HCT116 (cell line): ENCODE measurements at regions not wholly inside any gene's neighbourhood (a gene's known extent, or its start where the extent isn't known, plus 50 kb on each side); places are given as distances from the start of the nearest gene placed in this dataset.

ENCODE experiments used
- ATAC-seq: fragments of 200-7000 bp; cut with Tn5 transposase; 2 replicates; pipeline ENCODE4 v1.9.1; 2020; ENCODE audit warnings: mild to moderate bottlenecking, moderate library complexity
- BruUV-seq: library from RNA; stranded (reverse); fragments of 400-500 nt; replicated peaks from 2 replicates; lab custom pipeline; 2021; lab: Mats Ljungman, UMichigan
- CTCF ChIA-PET: fragments of 300-600 bp; sonication (Branson Sonifier 250); formaldehyde crosslinking; loops from one replicate; lab custom pipeline; 2021; ENCODE audit warnings: antibody characterized with exemption; lab: Charles Lee
- POLR2A ChIA-PET: fragments of 300-600, 350-600 bp; sonication (Branson Sonifier 250); formaldehyde crosslinking; loops from one replicate; lab custom pipeline; 2021; ENCODE audit warnings: antibody characterized with exemption; lab: Charles Lee
- RAD21 ChIA-PET, 2 experiments: fragments of 300-600 bp; sonication (Branson Sonifier 250); formaldehyde crosslinking; loops; one replicate each; lab custom pipeline; 2023; ENCODE audit warnings: low total read pairs in 2 of 2; ENCODE audit not compliant: uncharacterized antibody in 2 of 2, unreplicated experiment in 2 of 2, low non-redundant PET in 1 of 2; lab: Charles Lee
- DNase-seq: peaks from one replicate; pipeline ENCODE4 v3.0.0-alpha.2; 2010; ENCODE audit warnings: low read depth, low spot score
- H2AFZ ChIP-seq: fragments of 200-600 bp; shearing (Covaris generic), sonication (generic); 2 replicates; pipeline ENCODE4 v1.6.1; 2017; ENCODE audit warnings: low read depth, mixed run types, mixed read lengths, antibody characterized with exemption, low read length; ENCODE audit not compliant: poor library complexity, severe bottlenecking
- H3K27ac ChIP-seq: 2 replicates; pipeline ENCODE4 v1.5.1; 2012; ENCODE audit warnings: low read depth, low read length
- H3K27me3 ChIP-seq: fragments of 200-600 bp; sonication (generic); 2 replicates; pipeline ENCODE4 v1.6.1; 2016; ENCODE audit warnings: mixed run types, low read length, mixed read lengths; ENCODE audit not compliant: insufficient read depth
- H3K36me3 ChIP-seq, 2 experiments: fragments of 200-500 bp in 1 of 2; fragments of 200-600 bp in 1 of 2; sonication (Bioruptor generic) in 1 of 2; sonication (generic) in 1 of 2; 2 replicates each; pipeline versions ENCODE4 v1.5.1 to v1.6.1; 2014 to 2016; ENCODE audit warnings: low read length in 2 of 2, inconsistent platforms in 1 of 2, mixed read lengths in 1 of 2, mixed run types in 1 of 2; ENCODE audit not compliant: insufficient read depth in 2 of 2, control insufficient read depth in 1 of 2
- H3K4me1 ChIP-seq, 2 experiments: fragments of 200-600 bp in 1 of 2; sonication (generic) in 1 of 2; 2 replicates each; pipeline versions ENCODE4 v1.5.1 to v1.6.1; 2012 to 2017; ENCODE audit warnings: low read length in 2 of 2, inconsistent platforms in 1 of 2, mild to moderate bottlenecking in 1 of 2, mixed read lengths in 1 of 2, mixed run types in 1 of 2, moderate library complexity in 1 of 2; ENCODE audit not compliant: insufficient read depth in 2 of 2, control insufficient read depth in 1 of 2
- H3K4me2 ChIP-seq: fragments of 200-600 bp; sonication (generic); 2 replicates; pipeline ENCODE4 v1.6.1; 2017; ENCODE audit warnings: mixed run types, low read length, mixed read lengths
- H3K4me3 ChIP-seq, 2 experiments: fragments of 200-600 bp in 1 of 2; sonication (generic) in 1 of 2; replicated peaks in 1 of 2; 2 replicates each; pipeline ENCODE4 v1.5.1; 2011 to 2016; ENCODE audit warnings: low read length in 2 of 2, control low read depth in 1 of 2, low read depth in 1 of 2, mild to moderate bottlenecking in 1 of 2, mixed read lengths in 1 of 2, mixed run types in 1 of 2
- H3K79me2 ChIP-seq: fragments of 200-600 bp; sonication (generic); 2 replicates; pipeline ENCODE4 v1.6.1; 2017; ENCODE audit warnings: mild to moderate bottlenecking, mixed run types, low read length, moderate library complexity, mixed read lengths; ENCODE audit not compliant: insufficient read depth
- H3K9ac ChIP-seq: fragments of 200-600 bp; sonication (generic); 2 replicates; pipeline ENCODE4 v1.6.1; 2016; ENCODE audit warnings: low read length, mixed read lengths
- H3K9me2 ChIP-seq: fragments of 200-600 bp; sonication (generic), shearing (Covaris generic); 2 replicates; pipeline ENCODE4 v1.6.1; 2017; ENCODE audit warnings: mixed run types, mild to moderate bottlenecking, moderate library complexity; ENCODE audit not compliant: insufficient read depth
- H3K9me3 ChIP-seq, 2 experiments: fragments of 200-500 bp in 1 of 2; fragments of 200-600 bp in 1 of 2; sonication (Bioruptor generic) in 1 of 2; sonication (generic) in 1 of 2; 2 replicates each; pipeline ENCODE4 v1.6.1; 2014 to 2017; ENCODE audit warnings: low read length in 2 of 2, mixed read lengths in 2 of 2, inconsistent platforms in 1 of 2, low read depth in 1 of 2, mild to moderate bottlenecking in 1 of 2, mixed run types in 1 of 2, moderate library complexity in 1 of 2; ENCODE audit not compliant: control insufficient read depth in 1 of 2, insufficient read depth in 1 of 2
- H4K20me1 ChIP-seq: fragments of 200-600 bp; sonication (generic), shearing (Covaris generic); 2 replicates; pipeline ENCODE4 v1.6.1; 2017; ENCODE audit warnings: mixed run types, mild to moderate bottlenecking, moderate library complexity; ENCODE audit not compliant: insufficient read depth
- ATF3 ChIP-seq: IDR thresholded peaks from 2 replicates; pipeline ENCODE4 v1.6.1; 2012
- CBX3 ChIP-seq: IDR thresholded peaks from 2 replicates; pipeline ENCODE4 v1.6.1; 2012; ENCODE audit warnings: low read depth
- CTCF ChIP-seq, 3 experiments: fragments of 200-600 bp in 1 of 3; sonication (generic) in 1 of 3; IDR thresholded peaks in 2 of 3; conservative IDR thresholded peaks in 1 of 3; 2 replicates each; pipeline ENCODE4 v1.5.1; 2012 to 2017; ENCODE audit warnings: low read depth in 2 of 3, low read length in 2 of 3, antibody characterized with exemption in 1 of 3, borderline replicate concordance in 1 of 3, control low read depth in 1 of 3, mild to moderate bottlenecking in 1 of 3, mixed read lengths in 1 of 3, mixed run types in 1 of 3, moderate library complexity in 1 of 3; ENCODE audit not compliant: insufficient read depth in 1 of 3
- EGR1 ChIP-seq: IDR thresholded peaks from 2 replicates; pipeline ENCODE4 v1.6.1; 2012; ENCODE audit warnings: low read depth
- ELF1 ChIP-seq: IDR thresholded peaks from 2 replicates; pipeline ENCODE4 v1.6.1; 2012; ENCODE audit warnings: low read depth, borderline replicate concordance
- EZH2phosphoT487 ChIP-seq: fragments of 200-600 bp; IDR thresholded peaks from 2 replicates; pipeline ENCODE4 v1.6.1; 2018; ENCODE audit warnings: antibody characterized with exemption, borderline replicate concordance
- FOSL1 ChIP-seq: IDR thresholded peaks from 2 replicates; pipeline ENCODE4 v1.6.1; 2012; ENCODE audit warnings: low read depth
- MAX ChIP-seq: IDR thresholded peaks from 2 replicates; pipeline ENCODE4 v1.6.1; 2012
- POLR2A ChIP-seq: IDR thresholded peaks from 2 replicates; pipeline ENCODE4 v1.7.0; 2011; ENCODE audit warnings: borderline replicate concordance; ENCODE audit not compliant: insufficient read depth, insufficient read length; ENCODE audit errors: extremely low read depth
- POLR2AphosphoS5 ChIP-seq: IDR thresholded peaks from 2 replicates; pipeline ENCODE4 v1.6.1; 2011; ENCODE audit warnings: mild to moderate bottlenecking, low read depth, low read length, moderate library complexity
- RAD21 ChIP-seq: IDR thresholded peaks from 2 replicates; pipeline ENCODE4 v1.6.1; 2012; ENCODE audit warnings: low read depth, mild to moderate bottlenecking
- SP1 ChIP-seq: IDR thresholded peaks from 2 replicates; pipeline ENCODE4 v1.6.1; 2012; ENCODE audit warnings: low read depth
- SRF ChIP-seq: IDR thresholded peaks from 2 replicates; pipeline ENCODE4 v1.6.1; 2012; ENCODE audit warnings: low read depth
- YY1 ChIP-seq: IDR thresholded peaks from 2 replicates; pipeline ENCODE4 v1.6.1; 2011; ENCODE audit warnings: low read length, low read depth, moderate library complexity, mild to moderate bottlenecking; ENCODE audit not compliant: insufficient replicate concordance; ENCODE audit errors: extremely low read depth
- ZNF274 ChIP-seq: fragments of 200-500 bp; sonication (Bioruptor generic); IDR thresholded peaks from 2 replicates; pipeline ENCODE4 v1.6.1; 2014; ENCODE audit warnings: mild to moderate bottlenecking, low read depth, low read length, inconsistent platforms
- intact Hi-C: fragments of 100-400 bp; cut with micrococcal nuclease; formaldehyde crosslinking; loops from 2 replicates; pipeline ENCODE4 v1.10.0; 2022

- Histone ChIP-seq H3K27ac (no peak overlapping the region), H4K20me1 (no peaks in the 10 kb centered on the region), H3K4me3 (no peak overlapping the region), H3K4me2 (no peak overlapping the region), H3K27me3 (no peaks in the 10 kb centered on the region), H3K79me2 (no peaks in the 10 kb centered on the region), H3K9me3 (peaks cover 11 to 29% of the 10 kb centered on the region in 2 experiments; a peak in 2 of 4 replicates), H3K4me1 (no peaks in the 10 kb centered on the region), H3K36me3 (no peaks in the 10 kb centered on the region), H3K9ac (no peak overlapping the region), H2AFZ (no peak overlapping the region), H3K9me2 (no peaks in the 10 kb centered on the region)
- ChIA-PET POLR2A (no interaction called here), RAD21 (no interaction called here), CTCF (no interaction called here)
- no peak for ATAC-seq
- DNase-seq: no peak
- BruUV-seq: no TSS peak
- intact Hi-C loops: no loop called here
- TF ChIP-seq CTCF (IDR thresholded peaks at IDR 0.05 in 2 of 3, conservative IDR thresholded peaks at IDR 0.05 in 1 of 3; ENCODE audit: borderline replicate concordance in 1 of 3, insufficient read depth in 1 of 3, low read depth in 2 of 3, low read length in 2 of 3) (no peak), EGR1 (no peak), ATF3 (no peak), POLR2AphosphoS5 (no peak), SRF (no peak), YY1 (no peak), RAD21 (no peak), SP1 (no peak), FOSL1 (no peak), CBX3 (no peak), ZNF274 (no peak), MAX (no peak), POLR2A (no peak), ELF1 (no peak), EZH2phosphoT487 (no peak)
Observed at GRCh38 chr9:11966786-11967185, 726.4 kb upstream of the TYRP1 start.
